ENCODE measurements at regions not wholly inside any gene's neighbourhood (a gene's known extent, or its start where the extent isn't known, plus 50 kb on each side); places are given as distances from the start of the nearest gene placed in this dataset.

DNA sequence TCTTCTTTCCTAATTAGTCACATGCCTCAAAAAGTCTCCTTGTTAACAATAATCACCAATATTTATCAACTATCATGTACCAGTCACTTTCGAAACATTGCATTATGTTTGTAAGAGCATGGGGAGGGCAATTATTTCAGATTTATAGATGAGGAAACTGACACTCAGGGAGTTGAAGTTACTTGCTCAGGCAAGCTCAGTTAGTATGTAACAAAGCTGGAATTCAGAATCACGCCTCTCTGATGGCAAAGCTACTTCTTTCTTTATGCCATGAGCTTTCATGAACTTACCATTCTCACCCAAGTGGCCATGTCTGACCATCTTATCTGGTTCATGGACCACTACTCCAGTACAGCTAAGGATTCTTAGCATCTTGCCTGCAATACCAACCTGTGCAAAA is 183.4 kb upstream of the TANK start:
- POLR2A ChIA-PET, result no interaction called here
- no peak overlapping the region for H3K4me3 Mint-ChIP-seq
- H3K27me3 Mint-ChIP-seq, result no peaks in the 10 kb centered on the region
- DNase-seq (no peak), ATAC-seq (ENCODE audit: poor library complexity) (no peak)
- CTCF ChIA-PET, result interaction anchor here (1.3 kb wide), 1 partner anchor 867 kb away, joined by 3 read pairs; no protein-coding TSS in a partner anchor
- Histone ChIP-seq H3K4me1 (ENCODE audit: insufficient read depth, low read length) (no peaks in the 10 kb centered on the region), H3K36me3 (ENCODE audit: insufficient read depth, low read length) (no peaks in the 10 kb centered on the region), H3K4me3 (ENCODE audit: low read length) (no peak overlapping the region), H3K9me3 (ENCODE audit: control insufficient read depth in 1 of 2, insufficient read depth in 1 of 2, low read length in 2 of 2) (no peaks in the 10 kb centered on the region), H3K27me3 (ENCODE audit: control insufficient read depth in 1 of 2, insufficient read depth in 2 of 2, low read length in 2 of 2) (peaks cover 0 to 3% of the 10 kb centered on the region in 2 experiments), H3K27ac (ENCODE audit: low read depth in 1 of 2, low read length in 2 of 2) (no peak overlapping the region)
- intact Hi-C loops (cut with DNase I, micrococcal nuclease), result no loop called here
- H3K9me3 Mint-ChIP-seq, result no peaks in the 10 kb centered on the region
- H3K27ac Mint-ChIP-seq, result no peak overlapping the region
- H3K36me3 Mint-ChIP-seq (ENCODE audit: low read depth), result no peaks in the 10 kb centered on the region
- H3K4me1 Mint-ChIP-seq (ENCODE audit: low read depth), result no peaks in the 10 kb centered on the region
- TF ChIP-seq, protein P1, sequence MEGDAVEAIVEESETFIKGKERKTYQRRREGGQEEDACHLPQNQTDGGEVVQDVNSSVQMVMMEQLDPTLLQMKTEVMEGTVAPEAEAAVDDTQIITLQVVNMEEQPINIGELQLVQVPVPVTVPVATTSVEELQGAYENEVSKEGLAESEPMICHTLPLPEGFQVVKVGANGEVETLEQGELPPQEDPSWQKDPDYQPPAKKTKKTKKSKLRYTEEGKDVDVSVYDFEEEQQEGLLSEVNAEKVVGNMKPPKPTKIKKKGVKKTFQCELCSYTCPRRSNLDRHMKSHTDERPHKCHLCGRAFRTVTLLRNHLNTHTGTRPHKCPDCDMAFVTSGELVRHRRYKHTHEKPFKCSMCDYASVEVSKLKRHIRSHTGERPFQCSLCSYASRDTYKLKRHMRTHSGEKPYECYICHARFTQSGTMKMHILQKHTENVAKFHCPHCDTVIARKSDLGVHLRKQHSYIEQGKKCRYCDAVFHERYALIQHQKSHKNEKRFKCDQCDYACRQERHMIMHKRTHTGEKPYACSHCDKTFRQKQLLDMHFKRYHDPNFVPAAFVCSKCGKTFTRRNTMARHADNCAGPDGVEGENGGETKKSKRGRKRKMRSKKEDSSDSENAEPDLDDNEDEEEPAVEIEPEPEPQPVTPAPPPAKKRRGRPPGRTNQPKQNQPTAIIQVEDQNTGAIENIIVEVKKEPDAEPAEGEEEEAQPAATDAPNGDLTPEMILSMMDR (IDR thresholded peaks at IDR 0.05), result no peak

DNA sequence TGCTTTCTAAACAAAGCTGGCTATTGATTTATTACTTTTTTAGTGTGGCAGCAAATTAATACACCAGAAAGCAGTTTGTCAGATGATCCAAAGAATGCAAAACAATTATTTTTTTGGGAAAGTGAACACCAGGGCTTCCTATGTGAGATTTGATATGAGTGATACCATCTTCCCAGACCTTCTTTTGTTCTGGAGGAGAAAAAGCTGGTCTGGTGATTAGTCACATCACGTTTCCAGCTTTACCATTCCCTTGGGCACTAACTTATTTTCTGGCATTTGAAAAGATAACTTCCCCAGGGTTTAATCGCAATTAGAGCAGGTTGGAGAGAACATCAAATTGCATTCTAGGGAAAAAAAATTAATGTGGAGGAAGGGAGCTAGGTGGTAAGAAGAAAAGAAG is 182.9 kb upstream of the TANK start:
- POLR2A ChIA-PET, result interaction anchor here (1.1 kb wide), 1 partner anchor 11 kb away, joined by 3 read pairs; no protein-coding TSS in a partner anchor

GRCh38 chr2:160977854-160978253 is 182.4 kb upstream of the TANK start:
- Histone ChIP-seq H3K36me3 (ENCODE audit: insufficient read depth, low read length) (no peaks in the 10 kb centered on the region), H3K4me3 (ENCODE audit: low read length) (no peak overlapping the region), H3K4me1 (ENCODE audit: insufficient read depth, low read length) (no peaks in the 10 kb centered on the region), H3K27ac (ENCODE audit: low read depth in 1 of 2, low read length in 2 of 2) (no peak overlapping the region), H3K9me3 (ENCODE audit: control insufficient read depth in 1 of 2, insufficient read depth in 1 of 2, low read length in 2 of 2) (no peaks in the 10 kb centered on the region), H3K27me3 (ENCODE audit: control insufficient read depth in 1 of 2, insufficient read depth in 2 of 2, low read length in 2 of 2) (peaks cover 0 to 3% of the 10 kb centered on the region in 2 experiments)
- Mint-ChIP-seq H3K27me3 (no peaks in the 10 kb centered on the region), H3K4me1 (ENCODE audit: low read depth) (no peaks in the 10 kb centered on the region), H3K27ac (no peak overlapping the region), H3K4me3 (no peak overlapping the region), H3K9me3 (no peaks in the 10 kb centered on the region), H3K36me3 (ENCODE audit: low read depth) (no peaks in the 10 kb centered on the region)
- ChIA-PET POLR2A (interaction anchor here (0.6 to 1.1 kb wide), 2 partner anchors 11 to 18 kb away, joined by 3 to 5 read pairs; no protein-coding TSS in a partner anchor), CTCF (interaction anchor here (1.3 kb wide), 1 partner anchor 868 kb away, joined by 3 read pairs; no protein-coding TSS in a partner anchor)
- DNase-seq (no peak), ATAC-seq (ENCODE audit: poor library complexity) (no peak)
- TF ChIP-seq, protein P1 (IDR thresholded peaks at IDR 0.05), result no peak
- intact Hi-C loops (cut with DNase I, micrococcal nuclease), result no loop called here

More for the DNA sequence above, 182.9 kb upstream of the TANK start:
- Mint-ChIP-seq H3K27me3 (no peaks in the 10 kb centered on the region), H3K27ac (no peak overlapping the region), H3K9me3 (no peaks in the 10 kb centered on the region), H3K36me3 (ENCODE audit: low read depth) (no peaks in the 10 kb centered on the region), H3K4me1 (ENCODE audit: low read depth) (no peaks in the 10 kb centered on the region), H3K4me3 (no peak overlapping the region)
- Histone ChIP-seq H3K4me3 (ENCODE audit: low read length) (no peak overlapping the region), H3K4me1 (ENCODE audit: insufficient read depth, low read length) (no peaks in the 10 kb centered on the region), H3K36me3 (ENCODE audit: insufficient read depth, low read length) (no peaks in the 10 kb centered on the region), H3K9me3 (ENCODE audit: control insufficient read depth in 1 of 2, insufficient read depth in 1 of 2, low read length in 2 of 2) (no peaks in the 10 kb centered on the region), H3K27ac (ENCODE audit: low read depth in 1 of 2, low read length in 2 of 2) (no peak overlapping the region), H3K27me3 (ENCODE audit: control insufficient read depth in 1 of 2, insufficient read depth in 2 of 2, low read length in 2 of 2) (peaks cover 0 to 3% of the 10 kb centered on the region in 2 experiments)
- ATAC-seq (ENCODE audit: poor library complexity), result no peak
- no peak for DNase-seq
- intact Hi-C loops (cut with DNase I, micrococcal nuclease), result no loop called here
- TF ChIP-seq, protein P1 (IDR thresholded peaks at IDR 0.05), result no peak
- CTCF ChIA-PET, result interaction anchor here (1.3 kb wide), 1 partner anchor 868 kb away, joined by 3 read pairs; no protein-coding TSS in a partner anchor
